HEK293T (cell line): ENCODE measurements at regions not wholly inside any gene's neighbourhood (a gene's known extent, or its start where the extent isn't known, plus 50 kb on each side); places are given as distances from the start of the nearest gene placed in this dataset.
A peak's percentile ranks its signal among the peaks of the same experiment; 100 is the strongest.
"Not testable (repeated sequence)": the region's sequence is repeated elsewhere in the genome, so short reads cannot be mapped to it uniquely, and the experiment has no call there.

Source experiments
- CTCF ChIA-PET: fragments of 350-600 bp; formaldehyde crosslinking; extraction: SDS; loops from one replicate; lab custom pipeline; 2021; ENCODE audit warnings: antibody characterized with exemption, inconsistent platforms; lab: Yijun Ruan, JAX
- POLR2A ChIA-PET: fragments of 350-600 bp; formaldehyde crosslinking; extraction: SDS; loops from one replicate; lab custom pipeline; 2020; ENCODE audit warnings: antibody characterized with exemption, inconsistent platforms; lab: Yijun Ruan, JAX
- DNase-seq: peaks from one replicate; pipeline ENCODE4 v3.0.0; 2012; ENCODE audit warnings: mixed read lengths; ENCODE audit errors: extremely low spot score
- ARNT ChIP-seq: fragments of 450-650 bp; IDR thresholded peaks from 2 replicates; pipeline ENCODE4 v1.6.1; 2017; ENCODE audit warnings: mild to moderate bottlenecking
- BHLHE40 ChIP-seq: fragments of 450-650 bp; IDR thresholded peaks from 2 replicates; pipeline ENCODE4 v1.6.1; 2016; ENCODE audit warnings: mild to moderate bottlenecking, moderate library complexity, borderline replicate concordance
- CTBP1 ChIP-seq: fragments of 450-650 bp; IDR thresholded peaks from 2 replicates; pipeline ENCODE4 v1.6.1; 2016; ENCODE audit warnings: borderline replicate concordance
- ELF4 ChIP-seq: fragments of 450-650 bp; IDR thresholded peaks from 2 replicates; pipeline ENCODE4 v1.6.1; 2017; ENCODE audit warnings: antibody characterized with exemption
- FOXA1 ChIP-seq: fragments of 450-650 bp; IDR thresholded peaks from 2 replicates; pipeline ENCODE4 v1.6.1; 2016; ENCODE audit warnings: mild to moderate bottlenecking
- FOXK2 ChIP-seq: fragments of 450-650 bp; IDR thresholded peaks from 2 replicates; pipeline ENCODE4 v1.6.1; 2016; ENCODE audit warnings: mild to moderate bottlenecking
- FOXM1 ChIP-seq: fragments of 450-650 bp; IDR thresholded peaks from 2 replicates; pipeline ENCODE4 v1.6.1; 2017; ENCODE audit warnings: mild to moderate bottlenecking, borderline replicate concordance
- HDGF ChIP-seq: fragments of 450-650 bp; IDR thresholded peaks from 2 replicates; pipeline ENCODE4 v1.6.1; 2017; ENCODE audit warnings: antibody characterized with exemption, borderline replicate concordance
- L3MBTL2 ChIP-seq: fragments of 450-650 bp; conservative IDR thresholded peaks from 2 replicates; pipeline ENCODE4 v1.6.1; 2016; ENCODE audit warnings: mild to moderate bottlenecking
- LEF1 ChIP-seq: fragments of 450-650 bp; IDR thresholded peaks from 2 replicates; pipeline ENCODE4 v1.6.1; 2017; ENCODE audit warnings: mild to moderate bottlenecking, borderline replicate concordance
- NFRKB ChIP-seq: fragments of 450-650 bp; IDR thresholded peaks from 2 replicates; pipeline ENCODE4 v1.6.1; 2016; ENCODE audit warnings: mild to moderate bottlenecking, moderate library complexity
- PKNOX1 ChIP-seq: fragments of 450-650 bp; IDR thresholded peaks from 2 replicates; pipeline ENCODE4 v1.6.1; 2016
- SP1 ChIP-seq: fragments of 450-650 bp; IDR thresholded peaks from 2 replicates; pipeline ENCODE4 v1.6.1; 2017
- SUZ12 ChIP-seq: fragments of 450-650 bp; IDR thresholded peaks from 2 replicates; pipeline ENCODE4 v1.6.1; 2016; ENCODE audit warnings: mild to moderate bottlenecking
- TARDBP ChIP-seq: fragments of 450-650 bp; IDR thresholded peaks from 2 replicates; pipeline ENCODE4 v1.6.1; 2016
- ZNF384 ChIP-seq: fragments of 450-650 bp; IDR thresholded peaks from 2 replicates; pipeline ENCODE4 v1.6.1; 2016

DNA sequence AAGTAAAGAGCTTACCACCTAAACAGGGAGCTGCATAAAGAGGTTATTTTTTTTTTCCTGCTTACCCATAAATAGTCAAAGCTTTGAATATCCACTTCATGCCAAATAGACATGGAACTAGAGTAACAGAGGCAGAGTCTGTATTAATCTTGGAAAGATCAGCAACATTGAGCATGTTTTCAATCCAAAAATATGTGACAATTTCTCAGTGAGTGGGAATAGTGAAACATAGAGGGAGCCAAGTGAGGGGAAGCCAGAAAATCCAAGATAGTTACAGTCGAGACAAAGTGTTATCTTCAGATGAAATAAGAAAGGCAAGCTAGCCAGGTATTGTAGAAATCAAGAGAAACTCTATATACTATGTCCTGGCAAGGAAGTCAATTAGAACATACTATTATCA is 122.3 kb upstream of the TACR3 start:
- POLR2A ChIA-PET, result no interaction called here
- CTCF ChIA-PET, result no interaction called here
- TF ChIP-seq FOXA1 (no peak), FOXK2 (no peak), ARNT (no peak), BHLHE40 (no peak), PKNOX1 (no peak), HDGF (no peak), SUZ12 (no peak), ZNF384 (no peak)
- no peak for DNase-seq

DNA sequence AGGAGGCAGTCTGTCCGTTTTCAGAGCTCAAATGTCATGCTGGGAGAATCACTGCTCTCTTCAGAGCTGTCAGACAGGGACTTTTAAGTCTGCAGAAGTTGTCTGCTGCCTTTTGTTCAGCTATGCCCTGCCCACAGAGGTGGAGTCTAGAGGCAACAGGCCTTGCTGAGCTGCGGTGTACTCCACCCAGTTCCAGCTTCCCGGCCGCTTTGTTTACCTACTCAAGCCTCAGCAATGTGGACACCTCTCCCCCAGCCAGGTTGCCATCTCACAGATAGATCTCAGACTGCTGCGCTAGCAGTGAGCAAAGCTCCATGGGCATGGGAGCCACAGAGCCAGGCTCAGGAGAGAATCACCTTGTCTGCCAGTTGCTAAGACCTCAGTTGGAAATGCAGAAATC is 90.5 kb upstream of the TACR3 start:
- CTCF ChIA-PET, POLR2A ChIA-PET: not testable (repeated sequence)

DNA sequence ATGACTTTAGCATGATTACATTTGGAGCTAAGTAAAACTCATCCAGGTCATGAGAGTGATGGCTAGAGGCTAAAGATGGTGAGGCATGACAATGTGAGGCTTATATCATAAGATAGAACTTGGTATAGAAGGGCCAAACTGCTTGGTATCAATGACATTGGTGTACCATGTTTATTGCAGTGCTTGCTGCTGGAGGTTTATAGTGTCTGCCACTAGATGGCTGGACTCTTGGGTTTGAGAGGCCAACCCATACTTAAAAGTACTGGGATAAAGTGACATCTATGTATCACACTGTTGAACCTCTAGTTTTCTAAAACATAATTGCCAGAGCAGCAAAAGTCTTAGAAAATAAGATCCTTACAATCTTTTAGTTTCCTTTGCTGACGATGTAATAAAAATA is 83.0 kb upstream of the TACR3 start:
- CTCF ChIA-PET, result no interaction called here
- POLR2A ChIA-PET, result no interaction called here
- no peak for DNase-seq
- TF ChIP-seq NFRKB, result no peak
- no peak for TF ChIP-seq TARDBP
- no peak for TF ChIP-seq FOXA1
- TF ChIP-seq LEF1, result no peak
- no peak for TF ChIP-seq ARNT
- TF ChIP-seq FOXM1, result no peak

More for the DNA sequence above, 90.5 kb upstream of the TACR3 start:
- not testable (repeated sequence) for DNase-seq

- TF ChIP-seq BHLHE40 (no peak), ZNF384 (no peak), HDGF (no peak), TARDBP (no peak), NFRKB (no peak), ELF4 (no peak), SP1 (no peak), FOXA1 (no peak), ARNT (no peak), LEF1 (no peak), SUZ12 (no peak), CTBP1 (no peak), PKNOX1 (no peak)
- no peak for DNase-seq
- CTCF ChIA-PET, result interaction anchor here (1.0 kb wide), 1 partner anchor 307 kb away, joined by 3 read pairs; no protein-coding TSS in a partner anchor
- POLR2A ChIA-PET, result no interaction called here
Observed at GRCh38 chr4:103787057-103787456, 67.3 kb upstream of the TACR3 start.

- ChIA-PET CTCF (interaction anchor here (1.0 kb wide), 1 partner anchor 307 kb away, joined by 3 read pairs; no protein-coding TSS in a partner anchor), POLR2A (no interaction called here)
Observed at GRCh38 chr4:103786593-103786992, 66.8 kb upstream of the TACR3 start.

GRCh38 chr4:103786014-103786413 is 66.2 kb upstream of the TACR3 start:
- ChIA-PET POLR2A (no interaction called here), CTCF (interaction anchor here (0.6 to 1.0 kb wide), 3 partner anchors 203 to 604 kb away, joined by 3 read pairs; no protein-coding TSS in a partner anchor)
- DNase-seq, result peak; percentile 41
- no peak for TF ChIP-seq ARNT
- TF ChIP-seq ZNF384, result no peak
- no peak for TF ChIP-seq HDGF
- TF ChIP-seq L3MBTL2, result no peak
- TF ChIP-seq SP1, result no peak
- TF ChIP-seq FOXA1, result no peak
- no peak for TF ChIP-seq TARDBP
- TF ChIP-seq NFRKB, result no peak
- TF ChIP-seq FOXM1, result no peak
- TF ChIP-seq FOXK2, result no peak
- no peak for TF ChIP-seq LEF1
- TF ChIP-seq CTBP1, result no peak
- no peak for TF ChIP-seq BHLHE40
- no peak for TF ChIP-seq ELF4

More at GRCh38 chr4:103786593-103786992, 66.8 kb upstream of the TACR3 start:
- TF ChIP-seq ZNF384, result no peak
- DNase-seq, result no peak

GRCh38 chr4:103778221-103778620 is 58.4 kb upstream of the TACR3 start:
- TF ChIP-seq ZNF384 (no peak), LEF1 (no peak), PKNOX1 (no peak), L3MBTL2 (no peak), CTBP1 (no peak), NFRKB (no peak), FOXA1 (no peak), ARNT (no peak), FOXM1 (no peak), SUZ12 (no peak), FOXK2 (no peak), HDGF (no peak), TARDBP (no peak)
- DNase-seq, result no peak
- CTCF ChIA-PET, result no interaction called here
- POLR2A ChIA-PET, result no interaction called here
